Tibial nerve (tissue), 4 donors: ENCODE measurements at regions not wholly inside any gene's neighbourhood (a gene's known extent, or its start where the extent isn't known, plus 50 kb on each side); places are given as distances from the start of the nearest gene placed in this dataset.
"Not testable (repeated sequence)": the region's sequence is repeated elsewhere in the genome, so short reads cannot be mapped to it uniquely, and the experiment has no call there.

ENCODE experiments used
- DNase-seq, 2 donors: peaks; one replicate each; pipeline ENCODE4 v3.0.0-alpha.2; 2019; ENCODE audit warnings: low spot score in 2 of 2
- H3K27ac ChIP-seq, 4 donors: fragments of 200-600 bp; sonication (generic) in 3 of 4; one replicate each; pipeline ENCODE4 v1.5.1; 2017 to 2019; ENCODE audit warnings: mild to moderate bottlenecking in 1 of 4
- H3K27me3 ChIP-seq, 2 donors: fragments of 200-600 bp; sonication (generic) in 1 of 2; one replicate each; pipeline versions ENCODE4 v1.5.1 to v1.6.0; 2017 to 2019
- H3K36me3 ChIP-seq, 3 donors: fragments of 200-600 bp; sonication (generic); one replicate each; pipeline ENCODE4 v1.5.1; 2018 to 2019
- H3K4me1 ChIP-seq, 4 donors: fragments of 200-600 bp; sonication (generic) in 3 of 4; one replicate each; pipeline ENCODE4 v1.5.1; 2017 to 2019
- H3K4me3 ChIP-seq, 4 donors: fragments of 200-600 bp; sonication (generic) in 3 of 4; one replicate each; pipeline ENCODE4 v1.5.1; 2017 to 2019; ENCODE audit warnings: mild to moderate bottlenecking in 1 of 4, moderate library complexity in 1 of 4
- H3K9me3 ChIP-seq, 4 donors: fragments of 200-600 bp; sonication (generic) in 3 of 4; one replicate each; pipeline ENCODE4 v1.5.1; 2017 to 2019
- CTCF ChIP-seq, 5 experiments: fragments of 200-600 bp in 3 of 5; fragments of 450-650 bp in 2 of 5; sonication (generic) in 3 of 5; IDR thresholded peaks; one replicate each; pipeline ENCODE4 v1.5.1; 2016 to 2019; ENCODE audit warnings: antibody characterized with exemption in 5 of 5, mild to moderate bottlenecking in 3 of 5, moderate library complexity in 2 of 5
- EP300 ChIP-seq, 2 donors: sonication (generic); formaldehyde crosslinking; IDR thresholded peaks; one replicate each; pipeline ENCODE4 v1.6.1; 2017; ENCODE audit warnings: antibody characterized with exemption in 2 of 2, mild to moderate bottlenecking in 1 of 2
- POLR2A ChIP-seq, 2 donors: fragments of 450-650 bp; IDR thresholded peaks; one replicate each; pipeline ENCODE4 v1.6.1; 2017; ENCODE audit warnings: antibody characterized with exemption in 2 of 2, mild to moderate bottlenecking in 2 of 2, moderate library complexity in 2 of 2
- WGBS, 2 donors: methylation state at CpG; one replicate each; pipeline ENCODE4 v1.1.5; 2018; 5-methylcytosine and 5-hydroxymethylcytosine counted together

DNA sequence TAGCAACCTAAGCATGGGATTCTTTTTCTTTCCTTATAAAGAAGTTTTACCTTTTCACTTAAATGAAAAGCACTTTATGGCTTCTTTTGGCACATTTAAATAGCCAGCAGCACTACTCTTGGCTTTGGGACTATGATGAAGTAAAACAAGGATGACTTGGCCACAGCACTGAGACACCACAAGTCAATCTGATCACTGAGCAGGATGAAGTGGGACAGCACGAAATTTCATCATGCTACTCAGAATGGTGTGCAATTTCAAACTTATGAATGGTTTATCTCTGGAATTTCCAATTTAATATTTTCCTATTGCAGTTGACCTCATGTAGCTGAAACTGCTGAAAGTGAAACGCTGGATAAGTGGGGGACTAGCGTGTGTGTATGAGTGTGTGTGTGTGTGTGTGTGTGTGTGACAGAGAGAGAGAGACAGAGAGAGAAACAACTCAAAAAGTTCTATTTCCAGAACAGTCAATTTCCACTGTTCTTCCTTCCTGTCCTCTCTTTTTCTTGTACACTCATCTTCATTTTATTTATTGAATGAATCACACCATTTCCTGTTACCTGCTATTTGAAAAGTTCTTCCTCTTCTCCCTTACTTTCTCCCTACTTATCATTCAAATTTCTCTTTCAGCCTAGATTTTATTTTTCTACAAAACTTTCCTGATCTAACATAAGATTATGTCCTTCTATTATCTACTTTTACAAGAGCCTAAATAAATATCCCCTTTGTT, 414.2 kb upstream of the MIR17HG start:
- Histone ChIP-seq H3K4me1 (no peaks in the 10 kb centered on the region), H3K9me3 (peaks cover 0 to 7% (median 0%) of the 10 kb centered on the region in 4 donors), H3K4me3 (no peak overlapping the region), H3K27me3 (no peaks in the 10 kb centered on the region), H3K27ac (no peak overlapping the region), H3K36me3 (no peaks in the 10 kb centered on the region)
- no peak for DNase-seq
- 67 to 78% methylated on average over 3 of the region's 3 CpGs for WGBS, 2 donors
- TF ChIP-seq CTCF (IDR thresholded peaks at IDR 0.05) (no peak), EP300 (IDR thresholded peaks at IDR 0.05) (no peak), POLR2A (IDR thresholded peaks at IDR 0.05) (no peak)

DNA sequence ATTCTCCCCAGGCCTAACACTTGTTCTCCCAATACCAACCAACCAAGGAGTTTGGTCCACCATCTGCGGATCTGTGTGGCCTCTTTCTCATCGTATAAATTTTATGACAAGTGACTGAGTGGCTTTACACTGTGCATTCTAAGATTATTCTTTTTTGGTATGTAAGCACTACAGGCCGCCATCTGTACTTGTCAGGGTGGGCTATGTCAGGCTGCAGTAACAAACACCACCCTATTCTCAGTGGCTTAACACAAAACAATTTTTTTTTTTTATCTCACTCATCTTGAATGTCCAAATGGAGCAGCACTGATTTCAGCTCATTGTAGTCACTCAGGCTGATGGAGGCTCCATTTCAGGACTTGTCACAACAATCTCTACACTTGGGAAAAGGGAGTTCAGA, 412.7 kb upstream of the MIR17HG start:
- no peaks in the 10 kb centered on the region for H3K27me3 ChIP-seq
- H3K9me3 ChIP-seq, result peaks cover 0 to 7% (median 0%) of the 10 kb centered on the region in 4 donors
- no peak overlapping the region for H3K4me3 ChIP-seq
- WGBS, 2 donors, result 94 to 97% methylated on average over 3 of the region's 3 CpGs
- no peak for DNase-seq
- no peak overlapping the region for H3K27ac ChIP-seq
- no peaks in the 10 kb centered on the region for H3K4me1 ChIP-seq
- TF ChIP-seq POLR2A (IDR thresholded peaks at IDR 0.05), result no peak
- no peak for TF ChIP-seq CTCF (IDR thresholded peaks at IDR 0.05)
- no peak for TF ChIP-seq EP300 (IDR thresholded peaks at IDR 0.05)
- H3K36me3 ChIP-seq, result no peaks in the 10 kb centered on the region

DNA sequence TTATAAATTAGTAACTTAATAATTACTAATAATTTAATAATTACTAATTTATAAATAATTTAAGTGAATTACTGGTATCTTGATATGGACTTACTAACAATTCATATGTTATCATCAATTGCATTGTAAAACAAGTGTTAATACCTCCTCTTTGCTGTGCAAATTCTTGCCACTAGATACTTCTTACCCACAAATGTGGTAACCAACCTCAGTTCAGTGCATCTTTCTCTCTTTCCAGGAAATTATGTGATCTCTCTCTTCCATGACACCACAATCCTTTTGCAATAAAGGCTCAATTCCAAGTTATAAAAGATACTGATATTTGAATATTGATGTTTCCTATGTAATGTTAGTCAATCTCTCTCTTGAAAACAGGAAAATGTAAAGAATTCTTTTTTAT, 408.6 kb upstream of the MIR17HG start:
- Histone ChIP-seq H3K4me1 (no peaks in the 10 kb centered on the region), H3K27me3 (no peaks in the 10 kb centered on the region), H3K27ac (no peak overlapping the region), H3K9me3 (no peaks in the 10 kb centered on the region), H3K36me3 (no peaks in the 10 kb centered on the region), H3K4me3 (no peak overlapping the region)
- DNase-seq, result no peak
- no peak for TF ChIP-seq CTCF (IDR thresholded peaks at IDR 0.05)

GRCh38 chr13:90943946-90944345, 403.5 kb upstream of the MIR17HG start:
- H3K36me3 ChIP-seq, result no peaks in the 10 kb centered on the region
- TF ChIP-seq CTCF (IDR thresholded peaks at IDR 0.05) (no peak), EP300 (IDR thresholded peaks at IDR 0.05) (no peak), POLR2A (IDR thresholded peaks at IDR 0.05) (no peak)
- peaks cover 0 to 17% (median 1%) of the 10 kb centered on the region in 4 donors for H3K9me3 ChIP-seq
- WGBS, 2 donors, result 74 to 77% methylated on average over 4 of the region's 4 CpGs
- no peaks in the 10 kb centered on the region for H3K4me1 ChIP-seq
- DNase-seq, result no peak
- H3K27ac ChIP-seq, result no peak overlapping the region
- H3K27me3 ChIP-seq, result no peaks in the 10 kb centered on the region
- H3K4me3 ChIP-seq, result no peak overlapping the region

GRCh38 chr13:90945146-90945545, 402.3 kb upstream of the MIR17HG start:
- not testable (repeated sequence) for H3K36me3 ChIP-seq, H3K27me3 ChIP-seq, H3K27ac ChIP-seq, H3K4me3 ChIP-seq, H3K4me1 ChIP-seq, DNase-seq
- H3K9me3 ChIP-seq, result peaks cover 0 to 19% (median 3%) of the 10 kb centered on the region in 4 donors
- WGBS, 2 donors, result 94 to 98% methylated on average over 3 of the region's 3 CpGs

- peaks cover 0 to 19% (median 3%) of the 10 kb centered on the region in 4 donors for H3K9me3 ChIP-seq
- H3K36me3 ChIP-seq, H3K27me3 ChIP-seq, H3K4me1 ChIP-seq, H3K4me3 ChIP-seq, H3K27ac ChIP-seq, DNase-seq: not testable (repeated sequence)
- 73 to 75% methylated on average over 5 of the region's 5 CpGs for WGBS, 2 donors
Measured at GRCh38 chr13:90946125-90946524, 401.4 kb upstream of the MIR17HG start.
